ENCODE measurements at regions not wholly inside any gene's neighbourhood (a gene's known extent, or its start where the extent isn't known, plus 50 kb on each side); places are given as distances from the start of the nearest gene placed in this dataset.

- peaks cover 9% of the 10 kb centered on the region for H3K36me3 Mint-ChIP-seq
- H3K4me3 Mint-ChIP-seq: no peak overlapping the region
Observed at GRCh38 chr5:124894541-124894940, 148.1 kb upstream of the ZNF608 start.

DNA sequence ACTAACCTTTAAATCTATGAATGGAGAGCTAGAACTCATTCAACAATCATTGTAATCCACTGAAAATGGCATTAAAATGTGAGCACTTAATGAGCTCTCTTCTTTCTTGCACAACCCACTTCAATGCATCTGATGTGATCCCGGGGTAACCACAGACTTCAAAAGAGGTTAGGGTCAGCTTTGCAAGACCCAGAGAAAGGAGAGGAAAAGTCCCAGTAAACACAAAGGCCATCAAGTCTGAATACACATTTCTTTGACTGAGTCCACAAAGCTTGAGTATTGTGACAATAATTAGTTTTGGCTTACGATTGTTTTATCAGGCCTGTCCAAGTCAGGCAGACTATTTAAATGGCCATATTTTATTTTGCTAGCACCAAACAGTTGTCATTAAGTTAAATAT, 148.8 kb upstream of the ZNF608 start:
- peak overlapping the region; percentile 85 for H3K27ac Mint-ChIP-seq
- no peak overlapping the region for H3K27ac ChIP-seq

More at GRCh38 chr5:124894541-124894940, 148.1 kb upstream of the ZNF608 start:
- H3K4me1 ChIP-seq: peaks cover 22% of the 10 kb centered on the region
- no peak overlapping the region for H2AFZ ChIP-seq (replicated peaks)
- no peaks in the 10 kb centered on the region for H4K20me1 ChIP-seq (ENCODE audit: low read depth)
- DNase-seq (ENCODE audit: low spot score): no peak
- H3K27me3 Mint-ChIP-seq (ENCODE audit: insufficient read depth, low read depth): no peaks in the 10 kb centered on the region
- no peak overlapping the region for H3K9ac ChIP-seq
- peak overlapping the region; percentile 36 for H3K4me2 ChIP-seq
- H3K79me2 ChIP-seq (ENCODE audit: low read depth): no peaks in the 10 kb centered on the region
- no peaks in the 10 kb centered on the region for H3K36me3 ChIP-seq
- H3F3A ChIP-seq (ENCODE audit: low read depth): peaks cover 42% of the 10 kb centered on the region
- H3K27ac Mint-ChIP-seq: peak overlapping the region; percentile 14
- H3K27ac ChIP-seq: peak overlapping the region; percentile 47
- H3K4me1 Mint-ChIP-seq: peaks cover 23% of the 10 kb centered on the region
- no peaks in the 10 kb centered on the region for H3K9me3 ChIP-seq (ENCODE audit: low read depth)
- no peak overlapping the region for H3K4me3 ChIP-seq
- no peaks in the 10 kb centered on the region for H3K27me3 ChIP-seq
- peaks cover 29% of the 10 kb centered on the region for H3K9me3 Mint-ChIP-seq
- TF ChIP-seq, protein P1, sequence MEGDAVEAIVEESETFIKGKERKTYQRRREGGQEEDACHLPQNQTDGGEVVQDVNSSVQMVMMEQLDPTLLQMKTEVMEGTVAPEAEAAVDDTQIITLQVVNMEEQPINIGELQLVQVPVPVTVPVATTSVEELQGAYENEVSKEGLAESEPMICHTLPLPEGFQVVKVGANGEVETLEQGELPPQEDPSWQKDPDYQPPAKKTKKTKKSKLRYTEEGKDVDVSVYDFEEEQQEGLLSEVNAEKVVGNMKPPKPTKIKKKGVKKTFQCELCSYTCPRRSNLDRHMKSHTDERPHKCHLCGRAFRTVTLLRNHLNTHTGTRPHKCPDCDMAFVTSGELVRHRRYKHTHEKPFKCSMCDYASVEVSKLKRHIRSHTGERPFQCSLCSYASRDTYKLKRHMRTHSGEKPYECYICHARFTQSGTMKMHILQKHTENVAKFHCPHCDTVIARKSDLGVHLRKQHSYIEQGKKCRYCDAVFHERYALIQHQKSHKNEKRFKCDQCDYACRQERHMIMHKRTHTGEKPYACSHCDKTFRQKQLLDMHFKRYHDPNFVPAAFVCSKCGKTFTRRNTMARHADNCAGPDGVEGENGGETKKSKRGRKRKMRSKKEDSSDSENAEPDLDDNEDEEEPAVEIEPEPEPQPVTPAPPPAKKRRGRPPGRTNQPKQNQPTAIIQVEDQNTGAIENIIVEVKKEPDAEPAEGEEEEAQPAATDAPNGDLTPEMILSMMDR (IDR thresholded peaks at IDR 0.05): no peak
- TF ChIP-seq EZH2 (IDR thresholded peaks at IDR 0.05): no peak
- TF ChIP-seq EZH2phosphoT487 (IDR thresholded peaks at IDR 0.05): no peak

GRCh38 chr5:124901081-124901480, 154.6 kb upstream of the ZNF608 start:
- Histone ChIP-seq H3K27ac (no peak overlapping the region), H3F3A (ENCODE audit: low read depth) (peaks cover 49% of the 10 kb centered on the region), H4K20me1 (ENCODE audit: low read depth) (no peaks in the 10 kb centered on the region), H3K36me3 (no peaks in the 10 kb centered on the region), H3K79me2 (ENCODE audit: low read depth) (no peaks in the 10 kb centered on the region), H3K4me2 (no peak overlapping the region), H3K9ac (no peak overlapping the region), H3K4me3 (no peak overlapping the region), H3K9me3 (ENCODE audit: low read depth) (no peaks in the 10 kb centered on the region), H3K4me1 (peaks cover 44% of the 10 kb centered on the region), H3K27me3 (no peaks in the 10 kb centered on the region), H2AFZ (replicated peaks) (no peak overlapping the region)
- TF ChIP-seq EZH2 (IDR thresholded peaks at IDR 0.05) (no peak), EZH2phosphoT487 (IDR thresholded peaks at IDR 0.05) (no peak)
- TF ChIP-seq, protein P1 (IDR thresholded peaks at IDR 0.05): no peak
- Mint-ChIP-seq H3K27me3 (ENCODE audit: insufficient read depth, low read depth) (peaks cover 14% of the 10 kb centered on the region), H3K4me1 (peaks cover 64% of the 10 kb centered on the region), H3K9me3 (peaks cover 18% of the 10 kb centered on the region), H3K36me3 (peaks cover 4% of the 10 kb centered on the region), H3K4me3 (no peak overlapping the region), H3K27ac (peak overlapping the region; percentile 42)
- no peak for DNase-seq (ENCODE audit: low spot score)

More for the DNA sequence above, 148.8 kb upstream of the ZNF608 start:
- H3K9me3 Mint-ChIP-seq: peaks cover 29% of the 10 kb centered on the region
- H3K4me2 ChIP-seq: peak overlapping the region; percentile 36
- H3K4me3 ChIP-seq: no peak overlapping the region
- peaks cover 23% of the 10 kb centered on the region for H3K4me1 Mint-ChIP-seq
- peak; percentile 85 for DNase-seq (ENCODE audit: low spot score)
- no peaks in the 10 kb centered on the region for H3K9me3 ChIP-seq (ENCODE audit: low read depth)
- TF ChIP-seq EZH2 (IDR thresholded peaks at IDR 0.05): no peak
- TF ChIP-seq EZH2phosphoT487 (IDR thresholded peaks at IDR 0.05): peak; percentile 59
- H3K79me2 ChIP-seq (ENCODE audit: low read depth): no peaks in the 10 kb centered on the region
- peaks cover 44% of the 10 kb centered on the region for H3F3A ChIP-seq (ENCODE audit: low read depth)
- H3K27me3 Mint-ChIP-seq (ENCODE audit: insufficient read depth, low read depth): no peaks in the 10 kb centered on the region
- peaks cover 9% of the 10 kb centered on the region for H3K36me3 Mint-ChIP-seq
- H3K4me3 Mint-ChIP-seq: peak overlapping the region; percentile 9
- H2AFZ ChIP-seq (replicated peaks): no peak overlapping the region
- no peak overlapping the region for H3K9ac ChIP-seq
- H3K36me3 ChIP-seq: no peaks in the 10 kb centered on the region
- no peaks in the 10 kb centered on the region for H4K20me1 ChIP-seq (ENCODE audit: low read depth)
- H3K27me3 ChIP-seq: no peaks in the 10 kb centered on the region
- H3K4me1 ChIP-seq: peaks cover 19% of the 10 kb centered on the region

- Histone ChIP-seq H3K9me3 (ENCODE audit: low read depth) (no peaks in the 10 kb centered on the region), H3K36me3 (no peaks in the 10 kb centered on the region), H3K9ac (no peak overlapping the region), H3K4me1 (peaks cover 56% of the 10 kb centered on the region), H3K79me2 (ENCODE audit: low read depth) (no peaks in the 10 kb centered on the region), H3K27me3 (no peaks in the 10 kb centered on the region), H3F3A (ENCODE audit: low read depth) (peaks cover 51% of the 10 kb centered on the region), H3K4me3 (no peak overlapping the region), H3K27ac (no peak overlapping the region), H3K4me2 (no peak overlapping the region), H4K20me1 (ENCODE audit: low read depth) (no peaks in the 10 kb centered on the region), H2AFZ (replicated peaks) (no peak overlapping the region)
- Mint-ChIP-seq H3K27ac (peak overlapping the region; percentile 89), H3K27me3 (ENCODE audit: insufficient read depth, low read depth) (peaks cover 14% of the 10 kb centered on the region), H3K4me3 (peak overlapping the region; percentile 52), H3K9me3 (peaks cover 12% of the 10 kb centered on the region), H3K4me1 (peaks cover 70% of the 10 kb centered on the region), H3K36me3 (no peaks in the 10 kb centered on the region)
- TF ChIP-seq EZH2phosphoT487 (IDR thresholded peaks at IDR 0.05): no peak
- TF ChIP-seq, protein P1 (IDR thresholded peaks at IDR 0.05): no peak
- no peak for TF ChIP-seq EZH2 (IDR thresholded peaks at IDR 0.05)
- DNase-seq (ENCODE audit: low spot score): no peak
Observed at GRCh38 chr5:124902097-124902821, 155.8 kb upstream of the ZNF608 start.
